Body of pancreas (tissue), 4 donors: ENCODE measurements at regions not wholly inside any gene's neighbourhood (a gene's known extent, or its start where the extent isn't known, plus 50 kb on each side); places are given as distances from the start of the nearest gene placed in this dataset.

ENCODE experiments used
- ATAC-seq: fragments of 150-250 bp; one replicate; pipeline ENCODE4 v1.9.1; 2016
- DNase-seq, 4 donors: peaks; one replicate each; pipeline ENCODE4 v3.0.0-alpha.2; 2019
- H3K27ac ChIP-seq, 4 donors: fragments of 200-600 bp; sonication (generic); 1 replicate in 3 of 4; 2 replicates in 1 of 4; pipeline versions ENCODE4 v1.5.1 to v1.6.1; 2016 to 2019; ENCODE audit warnings: mild to moderate bottlenecking in 1 of 4, mixed read lengths in 1 of 4, moderate library complexity in 1 of 4
- H3K27me3 ChIP-seq, 2 donors: fragments of 200-600 bp; sonication (generic); one replicate each; pipeline ENCODE4 v1.6.0; 2016; ENCODE audit warnings: mild to moderate bottlenecking in 1 of 2
- H3K36me3 ChIP-seq, 2 donors: fragments of 200-600 bp; sonication (generic); replicated peaks in 1 of 2; 2 replicates each; pipeline ENCODE4 v1.5.1; 2016; ENCODE audit warnings: low read depth in 2 of 2; ENCODE audit not compliant: insufficient read depth in 1 of 2
- H3K4me1 ChIP-seq: fragments of 200-600 bp; sonication (generic); one replicate; pipeline ENCODE4 v1.6.0; 2016
- H3K4me3 ChIP-seq, 2 donors: fragments of 200-600 bp; sonication (generic); 1 replicate in 1 of 2; 2 replicates in 1 of 2; pipeline ENCODE4 v1.5.1; 2016 to 2019
- H3K9me3 ChIP-seq, 3 donors: fragments of 200-600 bp; sonication (generic); 1 replicate in 2 of 3; 2 replicates in 1 of 3; pipeline ENCODE4 v1.5.1; 2016
- CTCF ChIP-seq, 7 experiments: fragments of 450-650 bp in 4 of 7; fragments of 200-600 bp in 3 of 7; sonication (generic) in 3 of 7; IDR thresholded peaks; one replicate each; pipeline ENCODE4 v1.5.1; 2016 to 2019; ENCODE audit warnings: antibody characterized with exemption in 7 of 7
- POLR2A ChIP-seq, 3 donors: fragments of 450-650 bp; IDR thresholded peaks; one replicate each; pipeline ENCODE4 v1.6.1; 2016; ENCODE audit warnings: antibody characterized with exemption in 3 of 3, mild to moderate bottlenecking in 2 of 3
- WGBS, 2 donors: methylation state at CpG; one replicate each; pipeline ENCODE4 v1.1.5; 2017; 5-methylcytosine and 5-hydroxymethylcytosine counted together
- intact Hi-C: fragments of 100-400 bp; cut with DNase I; formaldehyde crosslinking; loops from one replicate; pipeline ENCODE4 v1.15.1; 2023

- WGBS, 2 donors: 67 to 69% methylated on average over 3 of the region's 3 CpGs
- no peak overlapping the region for H3K4me3 ChIP-seq
- H3K4me1 ChIP-seq: no peaks in the 10 kb centered on the region
- no peaks in the 10 kb centered on the region for H3K27me3 ChIP-seq
- no peak overlapping the region for H3K27ac ChIP-seq
- DNase-seq (no peak), ATAC-seq (no peak)
- TF ChIP-seq CTCF (IDR thresholded peaks at IDR 0.05) (no peak), POLR2A (IDR thresholded peaks at IDR 0.05) (no peak)
- no peaks in the 10 kb centered on the region for H3K9me3 ChIP-seq
- intact Hi-C loops: no loop called here
- no peaks in the 10 kb centered on the region for H3K36me3 ChIP-seq
Measured at GRCh38 chr12:41745593-41745992, 399.1 kb downstream of the GXYLT1 start.

- Histone ChIP-seq H3K4me1 (no peaks in the 10 kb centered on the region), H3K27ac (no peak overlapping the region), H3K36me3 (no peaks in the 10 kb centered on the region), H3K4me3 (no peak overlapping the region), H3K9me3 (no peaks in the 10 kb centered on the region), H3K27me3 (no peaks in the 10 kb centered on the region)
- WGBS, 2 donors: 59 to 79% methylated on average over 4 of the region's 4 CpGs
- ATAC-seq (no peak), DNase-seq (no peak)
- intact Hi-C loops: no loop called here
- no peak for TF ChIP-seq CTCF (IDR thresholded peaks at IDR 0.05)
Measured at GRCh38 chr12:41743835-41744234, 400.8 kb downstream of the GXYLT1 start.

GRCh38 chr12:41739066-41739465 is 405.6 kb downstream of the GXYLT1 start:
- no peaks in the 10 kb centered on the region for H3K4me1 ChIP-seq
- ATAC-seq: no peak
- no peak overlapping the region for H3K4me3 ChIP-seq
- WGBS, 2 donors: 75 to 83% methylated on average over 3 of the region's 3 CpGs
- intact Hi-C loops: no loop called here
- no peaks in the 10 kb centered on the region for H3K36me3 ChIP-seq
- H3K27me3 ChIP-seq: no peaks in the 10 kb centered on the region
- H3K27ac ChIP-seq: no peak overlapping the region
- TF ChIP-seq CTCF (IDR thresholded peaks at IDR 0.05) (no peak), POLR2A (IDR thresholded peaks at IDR 0.05) (no peak)
- no peak for DNase-seq
- no peaks in the 10 kb centered on the region for H3K9me3 ChIP-seq

- ATAC-seq (no peak), DNase-seq (no peak)
- no peaks in the 10 kb centered on the region for H3K4me1 ChIP-seq
- no peaks in the 10 kb centered on the region for H3K27me3 ChIP-seq
- no peak overlapping the region for H3K4me3 ChIP-seq
- intact Hi-C loops: no loop called here
- H3K9me3 ChIP-seq: no peaks in the 10 kb centered on the region
- no peaks in the 10 kb centered on the region for H3K36me3 ChIP-seq
- TF ChIP-seq CTCF (IDR thresholded peaks at IDR 0.05) (no peak), POLR2A (IDR thresholded peaks at IDR 0.05) (no peak)
- H3K27ac ChIP-seq: no peak overlapping the region
- WGBS, 2 donors: 25 to 27% methylated on average over 3 of the region's 3 CpGs
Measured at GRCh38 chr12:41737423-41737822, 407.3 kb downstream of the GXYLT1 start.

- no peaks in the 10 kb centered on the region for H3K27me3 ChIP-seq
- H3K4me1 ChIP-seq: no peaks in the 10 kb centered on the region
- intact Hi-C loops: no loop called here
- WGBS, 2 donors: 47 to 74% methylated on average over 1 of the region's 1 CpG
- TF ChIP-seq CTCF (IDR thresholded peaks at IDR 0.05) (no peak), POLR2A (IDR thresholded peaks at IDR 0.05) (no peak)
- no peaks in the 10 kb centered on the region for H3K9me3 ChIP-seq
- no peak overlapping the region for H3K4me3 ChIP-seq
- H3K36me3 ChIP-seq: no peaks in the 10 kb centered on the region
- ATAC-seq: no peak
- no peak overlapping the region for H3K27ac ChIP-seq
- DNase-seq: no peak
Measured at GRCh38 chr12:41736436-41736835, 408.2 kb downstream of the GXYLT1 start.
